Gastrocnemius medialis (tissue), 4 donors: ENCODE measurements at regions not wholly inside any gene's neighbourhood (a gene's known extent, or its start where the extent isn't known, plus 50 kb on each side); places are given as distances from the start of the nearest gene placed in this dataset.
"Not testable (repeated sequence)": the region's sequence is repeated elsewhere in the genome, so short reads cannot be mapped to it uniquely, and the experiment has no call there.

Source experiments
- CTCF ChIP-seq, 5 experiments: fragments of 450-650 bp in 3 of 5; fragments of 200-600 bp in 2 of 5; sonication (generic) in 2 of 5; IDR thresholded peaks in 4 of 5; conservative IDR thresholded peaks in 1 of 5; 1 replicate in 4 of 5; 2 replicates in 1 of 5; pipeline ENCODE4 v1.5.1; 2016 to 2019; ENCODE audit warnings: antibody characterized with exemption in 5 of 5, mild to moderate bottlenecking in 3 of 5, moderate library complexity in 3 of 5
- POLR2A ChIP-seq, 2 donors: fragments of 450-650 bp; IDR thresholded peaks; one replicate each; pipeline ENCODE4 v1.6.1; 2017; ENCODE audit warnings: antibody characterized with exemption in 2 of 2, mild to moderate bottlenecking in 2 of 2, moderate library complexity in 2 of 2

GRCh38 chr13:53305419-53305818, 276.8 kb downstream of the OLFM4 start:
- TF ChIP-seq CTCF (IDR thresholded peaks at IDR 0.05 in 4 of 5, conservative IDR thresholded peaks at IDR 0.05 in 1 of 5); POLR2A (IDR thresholded peaks at IDR 0.05): not testable (repeated sequence)
